ENCODE measurements at regions not wholly inside any gene's neighbourhood (a gene's known extent, or its start where the extent isn't known, plus 50 kb on each side); places are given as distances from the start of the nearest gene placed in this dataset.

- no peak for TF ChIP-seq CTCF (IDR thresholded peaks at IDR 0.05; ENCODE audit: low read length, missing control alignments)
- no peak for DNase-seq (ENCODE audit: low read depth)
- H3K4me3 ChIP-seq (replicated peaks; ENCODE audit: low read depth, low read length): no peak overlapping the region
Measured at GRCh38 chr2:207224791-207225482, 59.2 kb upstream of the KLF7 start.

GRCh38 chr2:207225773-207226172, 60.0 kb upstream of the KLF7 start:
- no peak overlapping the region for H3K4me3 ChIP-seq (replicated peaks; ENCODE audit: low read depth, low read length)
- no peak for DNase-seq (ENCODE audit: low read depth)
- no peak for TF ChIP-seq CTCF (IDR thresholded peaks at IDR 0.05; ENCODE audit: low read length, missing control alignments)

- no peak overlapping the region for H3K4me3 ChIP-seq (replicated peaks; ENCODE audit: low read depth, low read length)
- DNase-seq (ENCODE audit: low read depth): peak; percentile 49
- TF ChIP-seq CTCF (IDR thresholded peaks at IDR 0.05; ENCODE audit: low read length, missing control alignments): no peak
Measured at GRCh38 chr2:207226243-207226642, 60.5 kb upstream of the KLF7 start.

GRCh38 chr2:207226671-207227061, 60.9 kb upstream of the KLF7 start:
- no peak for DNase-seq (ENCODE audit: low read depth)
- no peak overlapping the region for H3K4me3 ChIP-seq (replicated peaks; ENCODE audit: low read depth, low read length)
- no peak for TF ChIP-seq CTCF (IDR thresholded peaks at IDR 0.05; ENCODE audit: low read length, missing control alignments)

- DNase-seq (ENCODE audit: low read depth): peak; percentile 44
- no peak overlapping the region for H3K4me3 ChIP-seq (replicated peaks; ENCODE audit: low read depth, low read length)
- TF ChIP-seq CTCF (IDR thresholded peaks at IDR 0.05; ENCODE audit: low read length, missing control alignments): no peak
Measured at GRCh38 chr2:207227062-207227748, 61.5 kb upstream of the KLF7 start.

- no peak for DNase-seq (ENCODE audit: low read depth)
- no peak for TF ChIP-seq CTCF (IDR thresholded peaks at IDR 0.05; ENCODE audit: low read length, missing control alignments)
- H3K4me3 ChIP-seq (replicated peaks; ENCODE audit: low read depth, low read length): no peak overlapping the region
Measured at GRCh38 chr2:207227749-207228145, 62.0 kb upstream of the KLF7 start.

- H3K4me3 ChIP-seq (replicated peaks; ENCODE audit: low read depth, low read length): no peak overlapping the region
- DNase-seq (ENCODE audit: low read depth): no peak
- no peak for TF ChIP-seq CTCF (IDR thresholded peaks at IDR 0.05; ENCODE audit: low read length, missing control alignments)
Measured at GRCh38 chr2:207228402-207228801, 62.7 kb upstream of the KLF7 start.
